ENCODE measurements at regions not wholly inside any gene's neighbourhood (a gene's known extent, or its start where the extent isn't known, plus 50 kb on each side); places are given as distances from the start of the nearest gene placed in this dataset.

- no peak for DNase-seq (ENCODE audit: low read depth, low spot score)
Measured at GRCh38 chr16:86039606-86040005, 140.6 kb downstream of the IRF8 start.

- no peak for DNase-seq (ENCODE audit: low read depth, low spot score)
Measured at GRCh38 chr16:86040496-86040895, 141.5 kb downstream of the IRF8 start.

GRCh38 chr16:86041215-86041614, 142.3 kb downstream of the IRF8 start:
- DNase-seq (ENCODE audit: low read depth, low spot score), result no peak

GRCh38 chr16:86041807-86042206, 142.8 kb downstream of the IRF8 start:
- no peak for DNase-seq (ENCODE audit: low read depth, low spot score)

GRCh38 chr16:86042393-86042792, 143.4 kb downstream of the IRF8 start:
- no peak for DNase-seq (ENCODE audit: low read depth, low spot score)

- DNase-seq (ENCODE audit: low read depth, low spot score), result no peak
Measured at GRCh38 chr16:86042996-86043725, 144.2 kb downstream of the IRF8 start.

- peak; percentile 84 for DNase-seq (ENCODE audit: low read depth, low spot score)
Measured at GRCh38 chr16:86044241-86044671, 145.3 kb downstream of the IRF8 start.

GRCh38 chr16:86044881-86045590, 146.1 kb downstream of the IRF8 start:
- no peak for DNase-seq (ENCODE audit: low read depth, low spot score)

GRCh38 chr16:86045591-86045971, 146.6 kb downstream of the IRF8 start:
- DNase-seq (ENCODE audit: low read depth, low spot score), result no peak

- no peak for DNase-seq (ENCODE audit: low read depth, low spot score)
Measured at GRCh38 chr16:86046026-86046425, 147.1 kb downstream of the IRF8 start.

GRCh38 chr16:86046667-86047270, 147.8 kb downstream of the IRF8 start:
- DNase-seq (ENCODE audit: low read depth, low spot score), result no peak

GRCh38 chr16:86048221-86048620, 149.3 kb downstream of the IRF8 start:
- peak; percentile 60 for DNase-seq (ENCODE audit: low read depth, low spot score)

GRCh38 chr16:86048882-86049585, 150.1 kb downstream of the IRF8 start:
- DNase-seq (ENCODE audit: low read depth, low spot score), result no peak

GRCh38 chr16:86049641-86050040, 150.7 kb downstream of the IRF8 start:
- no peak for DNase-seq (ENCODE audit: low read depth, low spot score)

GRCh38 chr16:86050111-86050510, 151.1 kb downstream of the IRF8 start:
- no peak for DNase-seq (ENCODE audit: low read depth, low spot score)

- no peak for DNase-seq (ENCODE audit: low read depth, low spot score)
Measured at GRCh38 chr16:86050591-86051367, 151.8 kb downstream of the IRF8 start.

- no peak for DNase-seq (ENCODE audit: low read depth, low spot score)
Measured at GRCh38 chr16:86051368-86052114, 152.6 kb downstream of the IRF8 start.

GRCh38 chr16:86052115-86052670, 153.2 kb downstream of the IRF8 start:
- no peak for DNase-seq (ENCODE audit: low read depth, low spot score)

GRCh38 chr16:86052926-86053325, 154.0 kb downstream of the IRF8 start:
- no peak for DNase-seq (ENCODE audit: low read depth, low spot score)
